ENCODE measurements at regions not wholly inside any gene's neighbourhood (a gene's known extent, or its start where the extent isn't known, plus 50 kb on each side); places are given as distances from the start of the nearest gene placed in this dataset.

GRCh38 chr16:9307446-9307845, 216.0 kb downstream of the HAPSTR1 start:
- Histone ChIP-seq H3K9me3 (ENCODE audit: insufficient read depth, low read depth, low read length) (no peaks in the 10 kb centered on the region), H2AFZ (ENCODE audit: low read length) (no peak overlapping the region), H3F3A (ENCODE audit: low read depth) (no peaks in the 10 kb centered on the region), H3K4me2 (ENCODE audit: low read depth, low read length, poor library complexity, severe bottlenecking) (no peak overlapping the region), H3K79me2 (ENCODE audit: insufficient read depth, low read length) (no peaks in the 10 kb centered on the region), H3K9ac (ENCODE audit: low read depth, low read length, poor library complexity, severe bottlenecking) (no peak overlapping the region), H3K4me3 (ENCODE audit: low read length, poor library complexity, severe bottlenecking) (no peak overlapping the region), H3K9me2 (replicated peaks; ENCODE audit: low read depth, low read length) (no peaks in the 10 kb centered on the region), H3K27me3 (ENCODE audit: insufficient read depth, low read length, poor library complexity, severe bottlenecking) (no peaks in the 10 kb centered on the region), H3K4me1 (ENCODE audit: insufficient read depth, low read length, poor library complexity, severe bottlenecking) (no peaks in the 10 kb centered on the region), H4K20me1 (ENCODE audit: insufficient read depth, low read length, poor library complexity, severe bottlenecking) (no peaks in the 10 kb centered on the region), H3K36me3 (ENCODE audit: insufficient read depth, low read length) (no peaks in the 10 kb centered on the region)
- no peak for TF ChIP-seq EZH2phosphoT487 (IDR thresholded peaks at IDR 0.05; ENCODE audit: borderline replicate concordance)
- TF ChIP-seq CTCF (conservative IDR thresholded peaks at IDR 0.05; ENCODE audit: low read length), result no peak

GRCh38 chr16:9308356-9308801, 216.9 kb downstream of the HAPSTR1 start:
- no peaks in the 10 kb centered on the region for H3K27me3 ChIP-seq (ENCODE audit: insufficient read depth, low read length, poor library complexity, severe bottlenecking)
- no peaks in the 10 kb centered on the region for H4K20me1 ChIP-seq (ENCODE audit: insufficient read depth, low read length, poor library complexity, severe bottlenecking)

GRCh38 chr16:9308850-9309249, 217.4 kb downstream of the HAPSTR1 start:
- Histone ChIP-seq H3K4me3 (ENCODE audit: low read length, poor library complexity, severe bottlenecking) (no peak overlapping the region), H3K4me1 (ENCODE audit: insufficient read depth, low read length, poor library complexity, severe bottlenecking) (no peaks in the 10 kb centered on the region), H3K9ac (ENCODE audit: low read depth, low read length, poor library complexity, severe bottlenecking) (no peak overlapping the region), H3K9me2 (replicated peaks; ENCODE audit: low read depth, low read length) (no peaks in the 10 kb centered on the region), H4K20me1 (ENCODE audit: insufficient read depth, low read length, poor library complexity, severe bottlenecking) (no peaks in the 10 kb centered on the region), H3K79me2 (ENCODE audit: insufficient read depth, low read length) (no peaks in the 10 kb centered on the region), H3K27me3 (ENCODE audit: insufficient read depth, low read length, poor library complexity, severe bottlenecking) (no peaks in the 10 kb centered on the region), H2AFZ (ENCODE audit: low read length) (no peak overlapping the region), H3K36me3 (ENCODE audit: insufficient read depth, low read length) (no peaks in the 10 kb centered on the region), H3K9me3 (ENCODE audit: insufficient read depth, low read depth, low read length) (no peaks in the 10 kb centered on the region), H3F3A (ENCODE audit: low read depth) (no peaks in the 10 kb centered on the region), H3K4me2 (ENCODE audit: low read depth, low read length, poor library complexity, severe bottlenecking) (no peak overlapping the region)
- TF ChIP-seq CTCF (conservative IDR thresholded peaks at IDR 0.05; ENCODE audit: low read length) (no peak), EZH2phosphoT487 (IDR thresholded peaks at IDR 0.05; ENCODE audit: borderline replicate concordance) (no peak)

More at GRCh38 chr16:9308356-9308801, 216.9 kb downstream of the HAPSTR1 start:
- H3K79me2 ChIP-seq (ENCODE audit: insufficient read depth, low read length), result no peaks in the 10 kb centered on the region
- no peak for TF ChIP-seq EZH2phosphoT487 (IDR thresholded peaks at IDR 0.05; ENCODE audit: borderline replicate concordance)
- no peak for TF ChIP-seq CTCF (conservative IDR thresholded peaks at IDR 0.05; ENCODE audit: low read length)
- H3K4me2 ChIP-seq (ENCODE audit: low read depth, low read length, poor library complexity, severe bottlenecking), result no peak overlapping the region
- no peaks in the 10 kb centered on the region for H3K9me2 ChIP-seq (replicated peaks; ENCODE audit: low read depth, low read length)
- H2AFZ ChIP-seq (ENCODE audit: low read length), result no peak overlapping the region
- H3K4me3 ChIP-seq (ENCODE audit: low read length, poor library complexity, severe bottlenecking), result no peak overlapping the region
- H3K9me3 ChIP-seq (ENCODE audit: insufficient read depth, low read depth, low read length), result no peaks in the 10 kb centered on the region
- no peaks in the 10 kb centered on the region for H3K4me1 ChIP-seq (ENCODE audit: insufficient read depth, low read length, poor library complexity, severe bottlenecking)
- H3F3A ChIP-seq (ENCODE audit: low read depth), result no peaks in the 10 kb centered on the region
- H3K36me3 ChIP-seq (ENCODE audit: insufficient read depth, low read length), result no peaks in the 10 kb centered on the region
- H3K9ac ChIP-seq (ENCODE audit: low read depth, low read length, poor library complexity, severe bottlenecking), result no peak overlapping the region
